ENCODE measurements at regions not wholly inside any gene's neighbourhood (a gene's known extent, or its start where the extent isn't known, plus 50 kb on each side); places are given as distances from the start of the nearest gene placed in this dataset.
"Not testable (repeated sequence)": the region's sequence is repeated elsewhere in the genome, so short reads cannot be mapped to it uniquely, and the experiment has no call there.

- not testable (repeated sequence) for DNase-seq (ENCODE audit: low spot score); H3K4me3 ChIP-seq; H3K9me3 ChIP-seq; H3K36me3 ChIP-seq; H3K4me1 ChIP-seq; H3K27ac ChIP-seq; H3K27me3 ChIP-seq
Observed at GRCh38 chr11:48649064-48649463, 160.5 kb downstream of the OR4A47 start.

GRCh38 chr11:48669146-48669545 lies 180.6 kb downstream of the OR4A47 start:
- DNase-seq (ENCODE audit: low spot score), result no peak
- Histone ChIP-seq H3K9me3 (peaks cover 0 to 95% of the 10 kb centered on the region in 2 donors), H3K4me3 (no peak overlapping the region), H3K4me1 (no peaks in the 10 kb centered on the region), H3K27me3 (no peaks in the 10 kb centered on the region), H3K27ac (no peak overlapping the region), H3K36me3 (no peaks in the 10 kb centered on the region)
- TF ChIP-seq, protein P1, sequence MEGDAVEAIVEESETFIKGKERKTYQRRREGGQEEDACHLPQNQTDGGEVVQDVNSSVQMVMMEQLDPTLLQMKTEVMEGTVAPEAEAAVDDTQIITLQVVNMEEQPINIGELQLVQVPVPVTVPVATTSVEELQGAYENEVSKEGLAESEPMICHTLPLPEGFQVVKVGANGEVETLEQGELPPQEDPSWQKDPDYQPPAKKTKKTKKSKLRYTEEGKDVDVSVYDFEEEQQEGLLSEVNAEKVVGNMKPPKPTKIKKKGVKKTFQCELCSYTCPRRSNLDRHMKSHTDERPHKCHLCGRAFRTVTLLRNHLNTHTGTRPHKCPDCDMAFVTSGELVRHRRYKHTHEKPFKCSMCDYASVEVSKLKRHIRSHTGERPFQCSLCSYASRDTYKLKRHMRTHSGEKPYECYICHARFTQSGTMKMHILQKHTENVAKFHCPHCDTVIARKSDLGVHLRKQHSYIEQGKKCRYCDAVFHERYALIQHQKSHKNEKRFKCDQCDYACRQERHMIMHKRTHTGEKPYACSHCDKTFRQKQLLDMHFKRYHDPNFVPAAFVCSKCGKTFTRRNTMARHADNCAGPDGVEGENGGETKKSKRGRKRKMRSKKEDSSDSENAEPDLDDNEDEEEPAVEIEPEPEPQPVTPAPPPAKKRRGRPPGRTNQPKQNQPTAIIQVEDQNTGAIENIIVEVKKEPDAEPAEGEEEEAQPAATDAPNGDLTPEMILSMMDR (IDR thresholded peaks at IDR 0.05), result no peak

DNA sequence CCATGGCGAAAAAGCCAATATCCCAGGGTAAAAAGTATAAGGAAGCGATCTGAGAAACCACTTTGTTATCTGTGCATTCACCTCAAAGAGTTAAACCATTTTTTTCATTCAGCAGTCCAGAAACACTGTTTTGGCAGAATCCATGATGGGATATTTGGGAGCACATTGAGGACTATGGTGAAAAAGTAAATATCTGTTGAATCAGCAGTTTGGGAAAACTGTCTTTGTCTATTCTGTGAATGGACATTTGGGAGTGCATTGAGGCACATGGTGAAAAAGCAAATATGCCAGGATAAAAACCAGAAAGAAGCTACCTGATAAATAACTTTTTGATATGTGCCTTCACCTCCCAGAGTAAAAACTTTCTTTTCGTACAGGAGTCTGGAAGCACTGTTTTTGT lies 187.4 kb downstream of the OR4A47 start:
- Histone ChIP-seq H3K36me3 (no peaks in the 10 kb centered on the region), H3K27me3 (no peaks in the 10 kb centered on the region), H3K27ac (no peak overlapping the region), H3K4me1 (no peaks in the 10 kb centered on the region), H3K9me3 (peaks cover 0 to 70% of the 10 kb centered on the region in 2 donors), H3K4me3 (no peak overlapping the region)
- DNase-seq (ENCODE audit: low spot score), result no peak
- TF ChIP-seq, protein P1 (IDR thresholded peaks at IDR 0.05), result no peak

DNA sequence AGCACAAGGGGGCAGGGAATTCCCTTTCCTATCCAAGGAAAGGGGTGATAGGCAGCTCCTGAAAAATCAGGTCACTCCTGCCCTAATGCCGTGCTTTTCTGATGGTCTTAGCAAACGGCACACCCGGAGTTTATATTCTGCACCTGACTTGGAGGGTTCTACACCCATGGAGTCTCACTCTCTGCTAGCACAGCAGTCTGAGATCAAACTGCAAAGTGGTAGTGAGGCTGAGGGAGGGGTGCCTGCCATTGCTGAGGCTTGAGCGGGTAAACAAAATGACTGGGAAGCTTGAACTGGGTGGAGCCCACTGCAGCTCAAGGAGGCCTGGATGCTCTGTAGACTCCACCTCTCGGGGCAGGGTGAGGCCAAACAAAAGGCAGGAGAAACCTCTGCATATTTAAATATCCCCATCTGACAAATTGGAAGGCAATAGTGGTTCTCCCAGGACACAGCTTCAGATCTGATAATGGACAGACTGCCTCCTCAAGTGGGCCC lies 194.7 kb downstream of the OR4A47 start:
- Histone ChIP-seq H3K36me3 (no peaks in the 10 kb centered on the region), H3K9me3 (peaks cover 0 to 25% of the 10 kb centered on the region in 2 donors)

DNA sequence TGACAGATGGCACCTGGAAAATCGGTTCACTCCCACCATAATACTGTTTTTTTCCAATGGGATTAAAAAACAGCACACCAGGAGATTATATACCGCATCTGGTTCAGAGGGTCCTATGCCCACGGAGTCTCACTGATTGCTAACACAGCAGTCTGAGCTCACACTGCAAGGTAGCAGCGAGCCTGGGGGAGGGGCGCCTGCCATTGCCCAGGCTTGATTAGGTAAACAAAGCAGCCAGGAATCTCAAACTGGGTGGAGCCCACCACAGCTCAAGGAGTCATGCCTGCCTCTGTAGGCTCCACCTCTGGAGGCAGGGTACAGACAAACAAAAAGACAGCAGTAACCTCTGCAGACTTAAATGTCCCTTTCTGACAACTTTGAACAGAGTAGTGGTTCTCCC lies 240.9 kb downstream of the OR4A47 start:
- H3K27ac ChIP-seq; DNase-seq (ENCODE audit: low spot score); H3K27me3 ChIP-seq; H3K4me3 ChIP-seq; H3K4me1 ChIP-seq; H3K36me3 ChIP-seq: not testable (repeated sequence)
- peaks cover 0 to 54% of the 10 kb centered on the region in 2 donors for H3K9me3 ChIP-seq

More for the DNA sequence above, 194.7 kb downstream of the OR4A47 start:
- H3K27ac ChIP-seq, result no peak overlapping the region
- no peaks in the 10 kb centered on the region for H3K4me1 ChIP-seq
- no peak overlapping the region for H3K4me3 ChIP-seq
- H3K27me3 ChIP-seq, result no peaks in the 10 kb centered on the region
- TF ChIP-seq, protein P1 (IDR thresholded peaks at IDR 0.05), result no peak
- DNase-seq (ENCODE audit: low spot score), result no peak

DNA sequence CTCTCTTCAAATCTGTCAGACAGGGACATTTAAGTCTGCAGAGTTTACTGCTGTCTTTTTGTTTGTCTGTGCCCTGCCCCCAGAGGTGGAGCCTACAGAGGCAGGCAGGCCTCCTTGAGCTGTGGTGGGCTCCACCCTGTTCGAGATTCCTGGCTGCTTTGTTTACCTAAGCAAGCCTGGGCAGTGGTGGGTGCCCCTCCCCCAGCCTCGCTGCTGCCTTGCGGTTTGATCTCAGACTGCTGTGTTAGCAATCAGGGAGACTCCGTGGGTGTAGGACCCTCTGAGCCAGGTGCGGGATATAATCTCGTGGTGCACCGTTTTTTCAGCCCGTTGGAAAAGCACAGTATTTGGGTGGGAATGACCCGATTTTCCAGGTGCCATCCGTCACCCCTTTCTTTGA lies 233.6 kb downstream of the TRIM51G start:
- DNase-seq (ENCODE audit: low spot score); H3K27me3 ChIP-seq; H3K27ac ChIP-seq; H3K36me3 ChIP-seq; H3K4me3 ChIP-seq; H3K4me1 ChIP-seq: not testable (repeated sequence)
- H3K9me3 ChIP-seq, result peaks cover 0 to 38% of the 10 kb centered on the region in 2 donors
